Parathyroid adenoma (tissue), 2 donors: ENCODE measurements at regions not wholly inside any gene's neighbourhood (a gene's known extent, or its start where the extent isn't known, plus 50 kb on each side); places are given as distances from the start of the nearest gene placed in this dataset.

Experiments used
- H2AFZ ChIP-seq: fragments of 300-600 bp; sonication (generic); one replicate; pipeline ENCODE4 v1.7.0; 2017; ENCODE audit warnings: antibody characterized with exemption, mild to moderate bottlenecking
- H3K27ac ChIP-seq: fragments of 300-600 bp; sonication (generic); one replicate; pipeline ENCODE4 v1.7.0; 2017
- H3K27me3 ChIP-seq: fragments of 300-600 bp; sonication (generic); one replicate; pipeline ENCODE4 v1.7.0; 2017; ENCODE audit warnings: low read length; ENCODE audit not compliant: control insufficient read depth, insufficient read depth
- H3K36me3 ChIP-seq: fragments of 300-600 bp; sonication (generic); one replicate; pipeline ENCODE4 v1.7.0; 2017; ENCODE audit warnings: low read length; ENCODE audit not compliant: control insufficient read depth, insufficient read depth
- H3K4me1 ChIP-seq: fragments of 300-600 bp; sonication (generic); one replicate; pipeline ENCODE4 v1.7.0; 2017; ENCODE audit warnings: control low read depth
- H3K4me2 ChIP-seq: fragments of 300-600 bp; sonication (generic); one replicate; pipeline ENCODE4 v1.7.0; 2017; ENCODE audit warnings: low read length
- H3K4me3 ChIP-seq: fragments of 300-600 bp; sonication (generic); one replicate; pipeline ENCODE4 v1.7.0; 2017; ENCODE audit warnings: low read depth, low read length
- H3K79me2 ChIP-seq: fragments of 300-600 bp; sonication (generic); one replicate; pipeline ENCODE4 v1.7.0; 2017; ENCODE audit warnings: control low read depth
- H3K9ac ChIP-seq: fragments of 300-600 bp; sonication (generic); one replicate; pipeline ENCODE4 v1.7.0; 2017; ENCODE audit warnings: mild to moderate bottlenecking
- H3K9me3 ChIP-seq: fragments of 300-600 bp; sonication (generic); one replicate; pipeline ENCODE4 v1.7.0; 2017; ENCODE audit warnings: low read length; ENCODE audit not compliant: control insufficient read depth
- CTCF ChIP-seq: fragments of 300-600 bp; sonication (generic); IDR thresholded peaks from one replicate; pipeline ENCODE4 v1.7.0; 2017; ENCODE audit warnings: antibody characterized with exemption, mild to moderate bottlenecking
- donor health status: primary hyperparathyroidism.

DNA sequence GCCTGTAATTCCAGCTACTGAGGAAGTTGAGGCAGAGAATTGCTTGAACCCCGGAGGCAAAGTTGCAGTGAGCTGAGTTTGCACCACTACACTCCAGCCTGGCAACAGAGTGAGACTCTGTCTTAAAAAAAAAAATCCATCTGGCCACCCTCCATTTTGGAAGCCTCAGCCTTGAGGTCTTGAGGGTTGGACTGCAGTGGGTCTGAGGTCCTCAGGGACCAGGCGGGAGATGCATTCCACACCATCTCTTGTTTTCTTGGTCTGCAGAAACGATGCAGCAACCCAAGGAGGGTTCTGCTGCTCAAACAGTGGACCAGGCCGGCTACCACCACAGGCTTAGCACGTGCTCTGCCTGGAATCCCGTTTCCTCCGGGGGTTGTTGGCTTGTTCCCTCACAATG, 299.3 kb downstream of the FGF9 start:
- no peak for TF ChIP-seq CTCF
- no peak overlapping the region for H3K4me3 ChIP-seq
- H3K79me2 ChIP-seq: no peaks in the 10 kb centered on the region
- no peak overlapping the region for H3K27ac ChIP-seq
- H3K9me3 ChIP-seq: no peaks in the 10 kb centered on the region
- H3K4me2 ChIP-seq: no peak overlapping the region
- H2AFZ ChIP-seq: no peak overlapping the region
- H3K27me3 ChIP-seq: no peaks in the 10 kb centered on the region
- H3K36me3 ChIP-seq: no peaks in the 10 kb centered on the region
- H3K9ac ChIP-seq: no peak overlapping the region
- H3K4me1 ChIP-seq: no peaks in the 10 kb centered on the region

DNA sequence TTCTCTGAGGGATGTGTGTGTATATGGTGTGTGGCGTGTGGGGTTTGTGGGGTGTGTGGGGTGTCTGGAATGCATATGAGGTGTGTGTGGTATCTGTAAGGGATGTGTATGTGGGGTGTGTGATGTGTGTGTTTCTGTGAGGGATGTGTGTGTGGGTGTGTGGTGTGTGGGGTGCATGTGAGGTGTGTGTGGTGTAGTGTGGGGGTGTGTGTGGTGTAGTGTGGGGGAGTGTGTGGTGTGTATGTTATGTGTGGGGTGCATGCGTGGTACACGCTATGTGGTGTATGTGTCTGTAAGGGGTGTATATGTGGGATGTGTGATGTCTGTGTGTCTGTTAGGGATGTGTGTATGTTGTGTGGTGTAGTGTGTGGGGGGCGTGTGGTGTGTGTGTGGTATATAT, 300.0 kb downstream of the FGF9 start:
- Histone ChIP-seq H3K9ac (no peak overlapping the region), H3K4me2 (no peak overlapping the region), H3K27ac (no peak overlapping the region), H3K79me2 (no peaks in the 10 kb centered on the region), H3K27me3 (no peaks in the 10 kb centered on the region), H3K4me1 (no peaks in the 10 kb centered on the region), H3K36me3 (no peaks in the 10 kb centered on the region), H3K9me3 (no peaks in the 10 kb centered on the region), H2AFZ (no peak overlapping the region), H3K4me3 (no peak overlapping the region)
- no peak for TF ChIP-seq CTCF

DNA sequence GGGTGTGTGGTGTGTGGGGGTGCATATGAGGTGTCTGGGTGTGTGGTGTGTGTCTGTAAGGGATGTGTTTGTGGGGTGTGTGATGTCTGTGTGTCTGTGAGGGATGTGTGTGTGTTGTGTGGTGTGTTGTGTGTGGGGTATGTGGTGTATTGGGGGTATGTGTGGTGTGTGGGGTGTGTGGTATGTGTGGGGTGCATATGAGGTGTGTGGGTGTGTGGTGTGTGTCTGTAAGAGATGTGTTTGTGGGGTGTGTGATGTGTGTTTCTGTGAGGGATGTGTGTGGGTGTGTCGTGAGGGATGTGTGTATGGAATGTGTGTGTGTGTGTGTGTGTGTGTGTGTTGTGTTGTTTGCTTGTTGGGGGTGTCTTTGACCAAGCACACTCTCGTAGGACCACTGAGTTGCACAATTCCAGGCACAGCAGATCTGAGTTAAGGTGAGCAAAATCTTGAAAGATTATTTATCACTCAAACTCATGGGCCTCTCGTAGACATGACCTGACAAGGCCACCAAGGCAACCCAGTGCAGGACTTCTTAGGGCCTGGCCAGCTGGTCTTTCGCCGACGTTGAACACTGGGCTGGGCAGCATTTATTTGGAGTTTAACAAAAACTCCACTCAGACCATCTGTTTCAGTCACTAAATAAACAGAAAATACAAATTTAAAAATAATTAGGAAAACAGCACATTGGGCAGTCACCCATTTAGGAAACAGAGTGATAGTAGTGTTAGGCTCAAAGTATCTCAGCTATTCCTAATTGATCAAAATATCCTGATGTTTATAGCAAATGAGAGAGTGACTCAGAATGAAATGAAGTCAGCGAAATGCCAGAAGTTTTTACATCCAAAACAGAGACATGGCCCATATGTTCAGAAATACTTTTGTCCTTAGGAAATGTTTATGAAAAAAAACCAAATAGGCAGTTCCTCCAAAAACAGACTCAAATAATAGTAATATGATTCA, 301.1 kb downstream of the FGF9 start:
- H3K4me2 ChIP-seq: no peak overlapping the region
- H3K4me3 ChIP-seq: no peak overlapping the region
- no peak overlapping the region for H3K9ac ChIP-seq
- no peaks in the 10 kb centered on the region for H3K9me3 ChIP-seq
- TF ChIP-seq CTCF: no peak
- no peak overlapping the region for H3K27ac ChIP-seq
- H3K79me2 ChIP-seq: no peaks in the 10 kb centered on the region
- H3K36me3 ChIP-seq: no peaks in the 10 kb centered on the region
- H2AFZ ChIP-seq: no peak overlapping the region
- no peaks in the 10 kb centered on the region for H3K27me3 ChIP-seq
- H3K4me1 ChIP-seq: no peaks in the 10 kb centered on the region

DNA sequence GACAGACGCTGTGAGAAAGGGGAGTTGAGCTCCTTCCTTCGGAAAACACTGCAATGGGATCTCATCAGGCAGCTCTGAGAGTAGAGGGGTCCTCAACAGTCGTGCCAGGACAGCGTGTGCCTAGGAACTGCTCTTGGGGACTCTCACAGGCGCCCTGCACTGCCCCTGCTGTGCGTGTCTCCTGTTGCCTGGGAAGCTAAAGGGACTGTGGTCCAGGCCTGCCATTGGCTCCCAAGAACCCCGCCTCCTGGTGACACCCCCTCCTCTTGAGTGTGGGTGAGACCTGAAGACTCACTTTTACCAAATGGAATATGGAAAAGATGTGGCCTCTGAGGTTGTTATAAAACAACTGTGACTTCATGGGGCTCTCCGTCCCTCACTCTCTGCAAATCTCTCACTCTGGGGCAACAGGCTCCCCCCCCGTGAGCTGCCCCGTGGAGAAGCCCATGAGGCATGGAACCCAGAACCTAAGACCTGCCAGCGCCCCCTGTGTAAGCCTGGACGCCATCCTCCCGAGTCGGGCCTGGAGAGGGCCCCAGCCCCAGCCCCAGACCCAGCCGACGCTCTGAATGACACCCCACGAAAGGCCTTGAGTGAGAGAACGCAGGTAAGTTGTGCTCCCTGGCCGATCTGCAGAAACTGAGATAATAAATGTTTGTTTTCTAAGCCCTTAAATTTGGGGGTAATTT, 302.7 kb downstream of the FGF9 start:
- H3K9me3 ChIP-seq: no peaks in the 10 kb centered on the region

More for the DNA sequence above, 302.7 kb downstream of the FGF9 start:
- Histone ChIP-seq H3K4me3 (no peak overlapping the region), H3K36me3 (no peaks in the 10 kb centered on the region), H3K79me2 (no peaks in the 10 kb centered on the region), H3K4me2 (no peak overlapping the region), H3K4me1 (no peaks in the 10 kb centered on the region), H3K27ac (no peak overlapping the region), H3K27me3 (no peaks in the 10 kb centered on the region), H2AFZ (no peak overlapping the region), H3K9ac (no peak overlapping the region)
- TF ChIP-seq CTCF: no peak
